SK-N-MC (cell line): ENCODE measurements at regions not wholly inside any gene's neighbourhood (a gene's known extent, or its start where the extent isn't known, plus 50 kb on each side); places are given as distances from the start of the nearest gene placed in this dataset.

Experiments used
- EZH2 ChIP-seq: fragments of 200-600 bp; sonication (generic); IDR thresholded peaks from one replicate; pipeline ENCODE4 v1.6.1; 2017; ENCODE audit warnings: antibody characterized with exemption
- FOXP2 ChIP-seq: optimal IDR thresholded peaks from 2 replicates; pipeline ENCODE3; 2011; ENCODE audit warnings: mild to moderate bottlenecking, moderate library complexity; ENCODE audit not compliant: insufficient read depth; ENCODE audit errors: extremely low read length, control extremely low read depth
- POLR2AphosphoS5 ChIP-seq: IDR thresholded peaks from 2 replicates; pipeline ENCODE4 v1.6.1; 2012; ENCODE audit warnings: mild to moderate bottlenecking, low read depth, low read length, borderline replicate concordance

- TF ChIP-seq EZH2 (no peak), POLR2AphosphoS5 (no peak), FOXP2 (no peak)
Observed at GRCh38 chr20:7741866-7742265, 198.4 kb downstream of the HAO1 start.
